PFSK-1 (cell line): ENCODE measurements at regions not wholly inside any gene's neighbourhood (a gene's known extent, or its start where the extent isn't known, plus 50 kb on each side); places are given as distances from the start of the nearest gene placed in this dataset.

ENCODE experiments used
- FOXP2 ChIP-seq: optimal IDR thresholded peaks from 2 replicates; pipeline ENCODE3; 2011; ENCODE audit warnings: borderline replicate concordance, control low read depth, inconsistent platforms; ENCODE audit not compliant: insufficient read depth; ENCODE audit errors: extremely low read length, extremely low read depth
- POLR2AphosphoS5 ChIP-seq: IDR thresholded peaks from 2 replicates; pipeline ENCODE4 v1.6.1; 2012; ENCODE audit warnings: low read depth, mild to moderate bottlenecking, control low read depth, low read length, moderate library complexity
- SIN3A ChIP-seq: IDR thresholded peaks from 2 replicates; pipeline ENCODE4 v1.6.1; 2012; ENCODE audit warnings: mild to moderate bottlenecking, low read length, moderate library complexity, borderline replicate concordance; ENCODE audit not compliant: insufficient read depth
- TAF1 ChIP-seq: IDR thresholded peaks from 2 replicates; pipeline ENCODE4 v1.6.1; 2012; ENCODE audit warnings: low read length, control low read depth, borderline replicate concordance; ENCODE audit not compliant: insufficient read depth
- TF ChIP-seq, protein P1 (sequence below), 2 experiments: IDR thresholded peaks; 2 replicates each; pipeline versions ENCODE4 v1.6.1 to v1.8.0; 2011 to 2012; ENCODE audit warnings: low read depth in 2 of 2, low read length in 2 of 2, control low read depth in 1 of 2, inconsistent platforms in 1 of 2, mild to moderate bottlenecking in 1 of 2, moderate library complexity in 1 of 2; ENCODE audit not compliant: insufficient read depth in 1 of 2

DNA sequence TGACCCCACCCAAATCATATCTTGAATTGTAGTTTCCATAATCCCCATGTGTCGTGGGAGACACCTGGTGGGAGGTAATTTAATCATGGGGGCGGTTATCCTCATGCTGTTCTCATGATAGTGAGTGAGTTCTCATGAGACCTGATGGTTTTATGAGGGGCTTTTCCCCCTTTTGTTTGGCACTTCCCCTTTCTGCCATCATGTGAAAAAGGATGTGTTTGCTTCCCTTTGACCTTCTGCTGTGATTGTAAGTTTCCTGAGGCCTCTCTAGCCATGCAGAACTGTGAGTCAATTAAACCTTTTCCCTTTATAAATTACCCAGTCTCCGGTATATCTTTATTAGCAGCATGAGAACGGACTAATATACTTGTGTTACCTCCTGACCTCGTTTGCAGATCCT is 156.6 kb upstream of the MTNR1B start:
- no peak for TF ChIP-seq TAF1

DNA sequence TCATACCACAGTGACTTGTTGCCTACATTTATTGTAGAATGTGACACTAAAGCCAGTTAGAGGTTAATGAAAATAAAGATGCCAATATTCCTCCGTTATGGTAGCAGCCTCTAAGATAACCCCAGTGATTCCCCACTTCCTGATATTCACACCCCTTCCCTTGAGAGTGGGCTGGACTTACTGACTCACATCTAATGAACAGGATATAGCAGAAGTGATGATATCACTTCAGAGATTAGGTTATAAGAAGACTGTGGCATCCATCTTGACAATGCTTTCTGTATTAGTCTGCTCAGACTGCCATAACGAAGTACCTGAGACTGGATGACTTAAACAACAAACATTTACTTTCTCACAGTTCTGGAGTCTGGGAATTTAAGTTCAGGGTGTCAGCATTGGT is 149.6 kb upstream of the MTNR1B start:
- TF ChIP-seq SIN3A = no peak
- no peak for TF ChIP-seq TAF1
- TF ChIP-seq POLR2AphosphoS5 = no peak
- TF ChIP-seq, protein P1, sequence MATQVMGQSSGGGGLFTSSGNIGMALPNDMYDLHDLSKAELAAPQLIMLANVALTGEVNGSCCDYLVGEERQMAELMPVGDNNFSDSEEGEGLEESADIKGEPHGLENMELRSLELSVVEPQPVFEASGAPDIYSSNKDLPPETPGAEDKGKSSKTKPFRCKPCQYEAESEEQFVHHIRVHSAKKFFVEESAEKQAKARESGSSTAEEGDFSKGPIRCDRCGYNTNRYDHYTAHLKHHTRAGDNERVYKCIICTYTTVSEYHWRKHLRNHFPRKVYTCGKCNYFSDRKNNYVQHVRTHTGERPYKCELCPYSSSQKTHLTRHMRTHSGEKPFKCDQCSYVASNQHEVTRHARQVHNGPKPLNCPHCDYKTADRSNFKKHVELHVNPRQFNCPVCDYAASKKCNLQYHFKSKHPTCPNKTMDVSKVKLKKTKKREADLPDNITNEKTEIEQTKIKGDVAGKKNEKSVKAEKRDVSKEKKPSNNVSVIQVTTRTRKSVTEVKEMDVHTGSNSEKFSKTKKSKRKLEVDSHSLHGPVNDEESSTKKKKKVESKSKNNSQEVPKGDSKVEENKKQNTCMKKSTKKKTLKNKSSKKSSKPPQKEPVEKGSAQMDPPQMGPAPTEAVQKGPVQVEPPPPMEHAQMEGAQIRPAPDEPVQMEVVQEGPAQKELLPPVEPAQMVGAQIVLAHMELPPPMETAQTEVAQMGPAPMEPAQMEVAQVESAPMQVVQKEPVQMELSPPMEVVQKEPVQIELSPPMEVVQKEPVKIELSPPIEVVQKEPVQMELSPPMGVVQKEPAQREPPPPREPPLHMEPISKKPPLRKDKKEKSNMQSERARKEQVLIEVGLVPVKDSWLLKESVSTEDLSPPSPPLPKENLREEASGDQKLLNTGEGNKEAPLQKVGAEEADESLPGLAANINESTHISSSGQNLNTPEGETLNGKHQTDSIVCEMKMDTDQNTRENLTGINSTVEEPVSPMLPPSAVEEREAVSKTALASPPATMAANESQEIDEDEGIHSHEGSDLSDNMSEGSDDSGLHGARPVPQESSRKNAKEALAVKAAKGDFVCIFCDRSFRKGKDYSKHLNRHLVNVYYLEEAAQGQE (IDR thresholded peaks at IDR 0.05; ENCODE audit: insufficient read depth in 1 of 2, low read depth in 2 of 2, low read length in 2 of 2) = no peak
- no peak for TF ChIP-seq FOXP2

GRCh38 chr11:92820860-92821259 is 148.6 kb upstream of the MTNR1B start:
- no peak for TF ChIP-seq SIN3A
- no peak for TF ChIP-seq POLR2AphosphoS5
- no peak for TF ChIP-seq TAF1
- no peak for TF ChIP-seq FOXP2
- TF ChIP-seq, protein P1 (IDR thresholded peaks at IDR 0.05; ENCODE audit: insufficient read depth in 1 of 2, low read depth in 2 of 2, low read length in 2 of 2) = no peak

GRCh38 chr11:92822410-92822809 is 147.0 kb upstream of the MTNR1B start:
- TF ChIP-seq, protein P1 (IDR thresholded peaks at IDR 0.05; ENCODE audit: insufficient read depth in 1 of 2, low read depth in 2 of 2, low read length in 2 of 2) = no peak
- TF ChIP-seq TAF1 (no peak), SIN3A (no peak), POLR2AphosphoS5 (no peak), FOXP2 (no peak)

DNA sequence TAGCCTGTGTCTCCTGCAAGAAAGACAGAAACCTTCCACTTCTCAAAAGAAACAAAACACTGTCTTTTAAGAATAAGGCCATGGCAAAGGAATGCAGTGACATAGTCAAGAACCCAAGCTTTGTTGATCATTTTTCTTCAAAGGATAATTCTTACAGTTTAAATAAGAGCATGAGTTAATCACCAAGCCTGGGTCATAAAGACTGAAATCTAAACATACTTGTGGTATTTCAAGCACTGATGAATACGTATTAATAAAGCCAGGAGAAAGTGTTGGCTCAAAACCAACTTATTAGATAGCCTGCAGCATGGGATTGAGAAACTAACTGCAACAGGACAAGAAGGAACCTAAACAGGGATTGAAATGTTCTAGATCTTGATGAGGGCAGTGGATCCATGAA is 143.3 kb upstream of the MTNR1B start:
- TF ChIP-seq TAF1 = no peak
- TF ChIP-seq SIN3A = no peak
- TF ChIP-seq POLR2AphosphoS5 = no peak
- TF ChIP-seq FOXP2 = no peak
- TF ChIP-seq, protein P1 (IDR thresholded peaks at IDR 0.05; ENCODE audit: insufficient read depth in 1 of 2, low read depth in 2 of 2, low read length in 2 of 2) = no peak
